A549 (cell line): ENCODE measurements at regions not wholly inside any gene's neighbourhood (a gene's known extent, or its start where the extent isn't known, plus 50 kb on each side); places are given as distances from the start of the nearest gene placed in this dataset.

Experiments used
- CHD4 ChIP-seq: fragments of 200-600 bp; sonication (generic); IDR thresholded peaks from 2 replicates; pipeline ENCODE4 v1.6.1; 2016; ENCODE audit warnings: antibody characterized with exemption, mild to moderate bottlenecking, borderline replicate concordance
- NR3C1 ChIP-seq: fragments of >200 bp; sonication (Bioruptor Twin); formaldehyde crosslinking; IDR thresholded peaks from 3 replicates; pipeline ENCODE4 v1.6.1; 2017
- POLR2A ChIP-seq: IDR thresholded peaks from 2 replicates; pipeline ENCODE4 v1.6.1; 2012; ENCODE audit warnings: mild to moderate bottlenecking, low read length
- TF ChIP-seq, protein P1 (sequence below): IDR thresholded peaks from 2 replicates; pipeline ENCODE4 v1.6.1; 2012

DNA sequence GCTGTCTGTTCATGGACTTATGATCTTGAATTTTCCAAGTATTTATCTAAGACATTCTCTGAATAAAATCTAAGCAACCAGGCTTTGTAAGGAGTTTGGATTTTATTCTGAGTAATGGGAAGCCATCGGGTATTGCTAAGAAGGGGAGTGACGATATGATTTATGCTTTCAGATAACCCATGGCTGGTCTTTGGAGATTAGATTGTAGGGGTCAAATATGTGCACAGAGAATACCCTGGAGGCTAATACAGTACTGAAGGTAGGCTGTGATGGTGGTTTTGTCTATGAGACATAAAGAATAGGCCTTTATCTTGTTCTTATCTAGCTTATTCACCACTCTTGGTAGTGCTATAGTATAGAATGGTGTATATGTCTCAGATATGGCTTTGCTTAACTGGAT lies 60.0 kb upstream of the C5orf46 start:
- TF ChIP-seq, protein P1, sequence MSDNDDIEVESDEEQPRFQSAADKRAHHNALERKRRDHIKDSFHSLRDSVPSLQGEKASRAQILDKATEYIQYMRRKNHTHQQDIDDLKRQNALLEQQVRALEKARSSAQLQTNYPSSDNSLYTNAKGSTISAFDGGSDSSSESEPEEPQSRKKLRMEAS: no peak
- TF ChIP-seq CHD4 (no peak), NR3C1 (no peak), POLR2A (no peak)
